ENCODE measurements at regions not wholly inside any gene's neighbourhood (a gene's known extent, or its start where the extent isn't known, plus 50 kb on each side); places are given as distances from the start of the nearest gene placed in this dataset.

DNA sequence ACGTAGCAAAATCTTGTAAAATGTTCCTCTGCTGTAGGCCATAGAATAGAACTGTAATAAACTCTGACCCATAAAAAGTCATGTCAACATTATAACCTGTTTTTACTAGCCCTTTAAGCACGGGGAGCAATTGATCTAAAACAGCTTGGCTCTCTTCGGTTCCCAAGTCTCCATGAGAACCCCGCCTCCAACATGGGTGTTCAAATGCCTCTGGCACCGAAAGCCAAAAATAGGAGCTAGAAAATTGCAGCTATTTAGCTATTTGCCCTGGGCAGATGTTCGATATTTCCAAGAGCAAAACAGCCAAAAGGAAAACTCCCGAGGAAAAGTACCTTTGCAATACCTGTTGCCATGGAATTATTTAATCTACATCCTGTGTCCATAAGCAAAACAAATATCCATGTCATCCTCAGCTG, 563.1 kb downstream of the EFNB2 start:
- no peaks in the 10 kb centered on the region for H3K9me3 ChIP-seq (ENCODE audit: control insufficient read depth in 2 of 3, low read length in 3 of 3)
- H3K4me1 Mint-ChIP-seq = peaks cover 0 to 2% (median 0%) of the 10 kb centered on the region in 7 donors
- H3K27ac Mint-ChIP-seq = no peak overlapping the region
- ChIA-PET CTCF (no interaction called here), POLR2A (no interaction called here)
- H3K27me3 ChIP-seq (ENCODE audit: control insufficient read depth in 2 of 2, insufficient read depth in 2 of 2, low read length in 2 of 2) = no peaks in the 10 kb centered on the region
- DNase-seq = no peak
- peaks cover 0 to 4% (median 0%) of the 10 kb centered on the region in 11 donors for H3K9me3 Mint-ChIP-seq
- H3K27ac ChIP-seq (ENCODE audit: low read depth, low read length) = no peak overlapping the region
- H3K27me3 Mint-ChIP-seq = peaks cover 0 to 12% (median 3%) of the 10 kb centered on the region in 5 donors
- no peaks in the 10 kb centered on the region for H3K4me1 ChIP-seq (ENCODE audit: control insufficient read depth in 2 of 2, insufficient read depth in 2 of 2, low read length in 2 of 2)
- H3K4me3 Mint-ChIP-seq = no peak overlapping the region
- no peaks in the 10 kb centered on the region for H3K36me3 ChIP-seq (ENCODE audit: control insufficient read depth in 2 of 3, insufficient read depth in 3 of 3, low read length in 3 of 3)
- H3K36me3 Mint-ChIP-seq = no peaks in the 10 kb centered on the region
- H3K4me3 ChIP-seq (ENCODE audit: low read length) = no peak overlapping the region
- ATAC-seq = no peak
- intact Hi-C loops (cut with micrococcal nuclease) = no loop called here

DNA sequence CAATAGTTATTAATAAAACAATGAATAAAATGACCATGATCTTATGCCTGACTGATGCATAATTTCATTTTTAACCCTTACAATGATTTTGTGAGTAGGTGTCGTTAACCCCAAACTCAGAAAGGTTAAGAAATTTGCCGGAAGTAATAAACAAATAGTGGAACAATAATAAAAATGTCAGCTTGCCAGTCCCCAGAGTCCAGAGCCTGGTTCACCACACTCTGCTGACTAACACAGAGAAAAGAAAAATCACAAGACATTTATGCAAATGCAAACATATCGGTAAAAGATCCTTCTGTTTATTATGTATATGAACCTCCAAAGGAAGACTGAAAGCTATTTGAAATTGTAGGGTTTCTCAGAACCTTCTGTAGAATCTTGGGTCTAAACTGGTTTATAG, 563.7 kb downstream of the EFNB2 start:
- no peak for DNase-seq
- H3K36me3 Mint-ChIP-seq = no peaks in the 10 kb centered on the region
- no peak overlapping the region for H3K27ac Mint-ChIP-seq
- ATAC-seq = no peak
- H3K36me3 ChIP-seq (ENCODE audit: control insufficient read depth in 2 of 3, insufficient read depth in 3 of 3, low read length in 3 of 3) = no peaks in the 10 kb centered on the region
- no peaks in the 10 kb centered on the region for H3K4me1 ChIP-seq (ENCODE audit: control insufficient read depth in 2 of 2, insufficient read depth in 2 of 2, low read length in 2 of 2)
- no peak overlapping the region for H3K27ac ChIP-seq (ENCODE audit: low read depth, low read length)
- H3K4me1 Mint-ChIP-seq = peaks cover 0 to 2% (median 0%) of the 10 kb centered on the region in 7 donors
- H3K4me3 ChIP-seq (ENCODE audit: low read length) = no peak overlapping the region
- POLR2A ChIA-PET = no interaction called here
- intact Hi-C loops (cut with micrococcal nuclease) = no loop called here
- H3K9me3 ChIP-seq (ENCODE audit: control insufficient read depth in 2 of 3, low read length in 3 of 3) = no peaks in the 10 kb centered on the region
- CTCF ChIA-PET = no interaction called here
- H3K27me3 ChIP-seq (ENCODE audit: control insufficient read depth in 2 of 2, insufficient read depth in 2 of 2, low read length in 2 of 2) = no peaks in the 10 kb centered on the region
- peaks cover 0 to 15% (median 8%) of the 10 kb centered on the region in 5 donors for H3K27me3 Mint-ChIP-seq
- H3K4me3 Mint-ChIP-seq = no peak overlapping the region
- peaks cover 0 to 4% (median 0%) of the 10 kb centered on the region in 11 donors for H3K9me3 Mint-ChIP-seq

DNA sequence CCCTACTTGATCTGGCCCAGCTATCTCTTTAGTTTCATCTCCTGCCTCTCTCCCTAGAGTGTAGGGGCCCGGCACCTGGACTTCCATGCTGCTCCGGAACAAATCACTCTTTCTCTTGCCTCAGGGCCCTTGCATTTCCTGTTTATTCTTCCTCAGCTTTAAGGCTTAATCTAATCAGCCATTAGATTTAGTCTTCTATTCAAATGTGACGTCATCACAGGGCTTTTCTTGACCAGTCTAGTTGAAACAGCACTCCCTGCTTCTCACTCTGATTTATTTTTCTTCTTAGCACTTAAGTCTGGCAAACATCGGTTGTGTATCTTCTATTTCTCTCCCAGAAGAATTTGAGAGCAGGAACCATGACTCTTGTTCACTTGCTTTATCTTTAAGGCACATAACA, 564.1 kb downstream of the EFNB2 start:
- H3K4me3 ChIP-seq (ENCODE audit: low read length) = no peak overlapping the region
- H3K27me3 ChIP-seq (ENCODE audit: control insufficient read depth in 2 of 2, insufficient read depth in 2 of 2, low read length in 2 of 2) = no peaks in the 10 kb centered on the region
- no peaks in the 10 kb centered on the region for H3K9me3 ChIP-seq (ENCODE audit: control insufficient read depth in 2 of 3, low read length in 3 of 3)
- intact Hi-C loops (cut with micrococcal nuclease) = no loop called here
- ATAC-seq (no peak), DNase-seq (no peak)
- Mint-ChIP-seq H3K36me3 (no peaks in the 10 kb centered on the region), H3K27me3 (peaks cover 0 to 15% (median 8%) of the 10 kb centered on the region in 5 donors), H3K4me3 (no peak overlapping the region), H3K27ac (no peak overlapping the region), H3K9me3 (peaks cover 0 to 4% (median 0%) of the 10 kb centered on the region in 11 donors), H3K4me1 (no peaks in the 10 kb centered on the region)
- POLR2A ChIA-PET = no interaction called here
- no peaks in the 10 kb centered on the region for H3K36me3 ChIP-seq (ENCODE audit: control insufficient read depth in 2 of 3, insufficient read depth in 3 of 3, low read length in 3 of 3)
- H3K4me1 ChIP-seq (ENCODE audit: control insufficient read depth in 2 of 2, insufficient read depth in 2 of 2, low read length in 2 of 2) = no peaks in the 10 kb centered on the region
- no peak overlapping the region for H3K27ac ChIP-seq (ENCODE audit: low read depth, low read length)
- CTCF ChIA-PET = no interaction called here

DNA sequence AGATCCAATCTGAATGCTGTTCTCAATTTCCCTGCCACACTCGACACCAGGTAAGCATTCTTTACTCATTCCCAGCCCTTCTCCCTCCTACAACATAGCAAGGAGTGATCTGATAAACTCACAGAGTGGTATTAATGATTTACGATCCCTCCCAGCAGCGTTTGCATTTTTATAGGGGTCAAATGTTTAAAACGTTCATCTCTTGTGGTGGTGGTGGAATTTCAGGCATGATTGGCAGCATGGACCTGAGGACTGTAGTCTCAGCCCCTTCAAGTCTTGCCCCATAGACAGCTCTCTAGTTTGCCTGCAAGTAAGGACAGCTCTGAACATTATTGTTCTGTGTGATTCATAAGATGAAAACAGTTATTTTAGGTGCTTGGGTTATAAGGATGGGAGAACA, 565.7 kb downstream of the EFNB2 start:
- Histone ChIP-seq H3K27me3 (ENCODE audit: control insufficient read depth in 2 of 2, insufficient read depth in 2 of 2, low read length in 2 of 2) (no peaks in the 10 kb centered on the region), H3K4me3 (ENCODE audit: low read length) (no peak overlapping the region), H3K27ac (ENCODE audit: low read depth, low read length) (no peak overlapping the region), H3K36me3 (ENCODE audit: control insufficient read depth in 2 of 3, insufficient read depth in 3 of 3, low read length in 3 of 3) (no peaks in the 10 kb centered on the region), H3K4me1 (ENCODE audit: control insufficient read depth in 2 of 2, insufficient read depth in 2 of 2, low read length in 2 of 2) (no peaks in the 10 kb centered on the region), H3K9me3 (ENCODE audit: control insufficient read depth in 2 of 3, low read length in 3 of 3) (no peaks in the 10 kb centered on the region)
- Mint-ChIP-seq H3K4me3 (no peak overlapping the region), H3K27ac (no peak overlapping the region), H3K4me1 (no peaks in the 10 kb centered on the region), H3K27me3 (peaks cover 0 to 19% (median 8%) of the 10 kb centered on the region in 5 donors), H3K9me3 (peaks cover 0 to 2% (median 0%) of the 10 kb centered on the region in 11 donors), H3K36me3 (no peaks in the 10 kb centered on the region)
- no peak for DNase-seq
- CTCF ChIA-PET = no interaction called here
- ATAC-seq = no peak
- intact Hi-C loops (cut with micrococcal nuclease) = no loop called here
- POLR2A ChIA-PET = no interaction called here

DNA sequence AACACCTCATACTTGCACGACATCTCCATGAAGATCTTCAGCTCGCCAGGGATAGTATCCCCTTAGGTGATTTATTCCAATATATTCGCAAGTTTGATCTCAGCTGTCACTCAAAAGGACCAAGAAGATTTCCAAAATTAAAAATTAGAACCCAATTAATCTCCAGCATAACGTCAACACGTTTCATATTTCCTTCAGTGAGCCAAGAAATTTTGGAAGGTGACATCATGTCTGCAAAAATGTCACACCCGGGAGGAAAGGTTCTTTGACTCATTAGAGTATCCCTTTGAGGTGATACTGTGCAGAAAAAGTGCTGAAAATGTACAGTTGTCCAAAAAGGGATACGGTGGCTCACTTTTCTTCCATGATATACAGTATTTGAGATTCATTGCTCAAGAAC, 569.6 kb downstream of the EFNB2 start:
- Mint-ChIP-seq H3K9me3 (peaks cover 0 to 2% (median 0%) of the 10 kb centered on the region in 11 donors), H3K36me3 (no peaks in the 10 kb centered on the region), H3K4me1 (no peaks in the 10 kb centered on the region), H3K4me3 (no peak overlapping the region), H3K27me3 (peaks cover 0 to 15% (median 8%) of the 10 kb centered on the region in 5 donors), H3K27ac (no peak overlapping the region)
- ChIA-PET POLR2A (no interaction called here), CTCF (no interaction called here)
- Histone ChIP-seq H3K27ac (ENCODE audit: low read depth, low read length) (no peak overlapping the region), H3K4me1 (ENCODE audit: control insufficient read depth in 2 of 2, insufficient read depth in 2 of 2, low read length in 2 of 2) (no peaks in the 10 kb centered on the region), H3K36me3 (ENCODE audit: control insufficient read depth in 2 of 3, insufficient read depth in 3 of 3, low read length in 3 of 3) (no peaks in the 10 kb centered on the region), H3K27me3 (ENCODE audit: control insufficient read depth in 2 of 2, insufficient read depth in 2 of 2, low read length in 2 of 2) (no peaks in the 10 kb centered on the region), H3K9me3 (ENCODE audit: control insufficient read depth in 2 of 3, low read length in 3 of 3) (no peaks in the 10 kb centered on the region), H3K4me3 (ENCODE audit: low read length) (no peak overlapping the region)
- DNase-seq = no peak
- ATAC-seq = no peak
- intact Hi-C loops (cut with micrococcal nuclease) = no loop called here

DNA sequence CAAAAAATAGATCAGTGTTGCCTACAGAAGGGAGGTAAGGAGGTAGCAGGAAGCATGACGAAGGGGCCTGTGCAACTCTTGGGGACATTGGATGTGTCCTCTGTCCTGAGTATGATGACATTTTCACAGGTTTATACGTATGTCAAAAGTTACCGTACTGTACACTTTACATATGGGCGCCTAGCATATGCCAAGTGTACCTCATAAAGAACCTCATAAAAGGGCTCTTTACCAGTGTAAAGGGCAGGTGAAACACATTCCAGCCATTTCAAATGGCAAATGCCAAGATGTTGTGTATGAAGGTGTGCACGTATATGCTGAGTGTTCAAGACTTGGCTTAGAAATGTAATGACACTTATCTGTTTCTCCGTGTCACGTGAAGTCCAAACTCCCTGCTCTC, 573.4 kb downstream of the EFNB2 start:
- ATAC-seq = no peak
- no peaks in the 10 kb centered on the region for H3K36me3 Mint-ChIP-seq
- DNase-seq = no peak
- no peaks in the 10 kb centered on the region for H3K27me3 ChIP-seq (ENCODE audit: control insufficient read depth in 2 of 2, insufficient read depth in 2 of 2, low read length in 2 of 2)
- no peak overlapping the region for H3K27ac ChIP-seq (ENCODE audit: low read depth, low read length)
- H3K4me3 ChIP-seq (ENCODE audit: low read length) = no peak overlapping the region
- intact Hi-C loops (cut with micrococcal nuclease) = no loop called here
- no peaks in the 10 kb centered on the region for H3K4me1 ChIP-seq (ENCODE audit: control insufficient read depth in 2 of 2, insufficient read depth in 2 of 2, low read length in 2 of 2)
- ChIA-PET POLR2A (no interaction called here), CTCF (no interaction called here)
- H3K9me3 ChIP-seq (ENCODE audit: control insufficient read depth in 2 of 3, low read length in 3 of 3) = no peaks in the 10 kb centered on the region
- no peak overlapping the region for H3K4me3 Mint-ChIP-seq
- H3K27me3 Mint-ChIP-seq = peaks cover 0 to 10% (median 0%) of the 10 kb centered on the region in 5 donors
- peaks cover 0 to 2% (median 0%) of the 10 kb centered on the region in 11 donors for H3K9me3 Mint-ChIP-seq
- no peaks in the 10 kb centered on the region for H3K4me1 Mint-ChIP-seq
- H3K36me3 ChIP-seq (ENCODE audit: control insufficient read depth in 2 of 3, insufficient read depth in 3 of 3, low read length in 3 of 3) = no peaks in the 10 kb centered on the region
- H3K27ac Mint-ChIP-seq = no peak overlapping the region

DNA sequence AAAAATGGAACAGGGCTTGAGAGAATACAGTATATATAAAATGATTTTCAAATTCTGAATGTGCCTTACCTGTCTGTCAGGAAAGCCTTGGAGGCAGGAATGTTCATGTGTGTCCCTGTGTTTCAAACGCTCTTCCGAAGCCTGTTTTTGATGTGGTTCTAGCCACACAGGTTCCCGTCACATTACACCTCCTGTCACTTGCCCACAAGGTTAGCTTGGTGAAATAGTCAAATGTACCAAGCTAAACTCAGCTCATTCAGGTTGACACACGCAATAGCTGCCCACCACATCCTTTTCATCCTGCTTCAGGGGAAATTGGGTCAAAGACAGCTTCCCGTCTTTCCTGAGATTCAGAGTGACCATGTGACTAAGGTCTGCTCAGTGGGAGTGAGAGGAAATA, 574.0 kb downstream of the EFNB2 start:
- POLR2A ChIA-PET = no interaction called here

More for the DNA sequence above, 574.0 kb downstream of the EFNB2 start:
- H3K4me1 ChIP-seq (ENCODE audit: control insufficient read depth in 2 of 2, insufficient read depth in 2 of 2, low read length in 2 of 2) = no peaks in the 10 kb centered on the region
- H3K9me3 ChIP-seq (ENCODE audit: control insufficient read depth in 2 of 3, low read length in 3 of 3) = no peaks in the 10 kb centered on the region
- Mint-ChIP-seq H3K36me3 (no peaks in the 10 kb centered on the region), H3K27ac (no peak overlapping the region), H3K9me3 (peaks cover 0 to 2% (median 0%) of the 10 kb centered on the region in 11 donors), H3K27me3 (peaks cover 0 to 10% (median 0%) of the 10 kb centered on the region in 5 donors), H3K4me3 (no peak overlapping the region), H3K4me1 (no peaks in the 10 kb centered on the region)
- DNase-seq = no peak
- ATAC-seq = no peak
- H3K36me3 ChIP-seq (ENCODE audit: control insufficient read depth in 2 of 3, insufficient read depth in 3 of 3, low read length in 3 of 3) = no peaks in the 10 kb centered on the region
- CTCF ChIA-PET = no interaction called here
- intact Hi-C loops (cut with micrococcal nuclease) = no loop called here
- H3K4me3 ChIP-seq (ENCODE audit: low read length) = no peak overlapping the region
- no peaks in the 10 kb centered on the region for H3K27me3 ChIP-seq (ENCODE audit: control insufficient read depth in 2 of 2, insufficient read depth in 2 of 2, low read length in 2 of 2)
- H3K27ac ChIP-seq (ENCODE audit: low read depth, low read length) = no peak overlapping the region
